HG02885 (cell line): ENCODE measurements at regions not wholly inside any gene's neighbourhood (a gene's known extent, or its start where the extent isn't known, plus 50 kb on each side); places are given as distances from the start of the nearest gene placed in this dataset.
"Not testable (repeated sequence)": the region's sequence is repeated elsewhere in the genome, so short reads cannot be mapped to it uniquely, and the experiment has no call there.

ENCODE experiments used
- ATAC-seq: cut with Tn5 transposase; IDR thresholded peaks from one replicate; pipeline ENCODE4 v1.9.1; 2021; ENCODE audit warnings: mild to moderate bottlenecking; ENCODE audit not compliant: unreplicated experiment, poor library complexity

DNA sequence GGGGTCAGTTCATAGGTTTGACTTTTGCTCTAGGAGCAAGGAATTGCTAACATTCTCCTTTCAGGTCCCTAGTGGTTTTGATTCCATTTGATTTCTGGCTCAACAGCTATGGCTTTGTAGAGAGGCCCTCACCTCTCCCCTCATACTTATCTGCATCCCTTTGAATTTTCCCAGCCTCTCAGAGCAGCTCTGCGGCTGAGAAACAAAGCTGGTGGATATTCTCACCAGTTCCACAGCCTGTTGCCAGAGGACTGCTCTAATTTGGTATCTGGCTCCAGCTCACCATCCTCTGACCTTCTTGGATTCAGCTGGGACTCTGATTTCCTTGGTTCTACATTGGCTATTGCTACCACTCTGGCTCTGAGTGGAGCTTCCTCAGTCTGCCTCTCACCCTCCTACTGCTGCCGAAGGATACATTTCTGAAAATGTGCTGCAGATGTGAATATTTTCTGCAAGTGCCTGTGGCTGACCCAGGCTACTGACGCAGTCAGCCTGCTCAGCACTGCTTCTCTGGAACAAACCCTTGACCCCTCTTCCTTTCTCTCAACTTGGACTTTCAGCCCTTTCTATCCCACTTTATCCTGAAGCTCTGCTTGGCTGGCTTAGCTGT lies 110.9 kb upstream of the ENPEP start:
- no peak for ATAC-seq

DNA sequence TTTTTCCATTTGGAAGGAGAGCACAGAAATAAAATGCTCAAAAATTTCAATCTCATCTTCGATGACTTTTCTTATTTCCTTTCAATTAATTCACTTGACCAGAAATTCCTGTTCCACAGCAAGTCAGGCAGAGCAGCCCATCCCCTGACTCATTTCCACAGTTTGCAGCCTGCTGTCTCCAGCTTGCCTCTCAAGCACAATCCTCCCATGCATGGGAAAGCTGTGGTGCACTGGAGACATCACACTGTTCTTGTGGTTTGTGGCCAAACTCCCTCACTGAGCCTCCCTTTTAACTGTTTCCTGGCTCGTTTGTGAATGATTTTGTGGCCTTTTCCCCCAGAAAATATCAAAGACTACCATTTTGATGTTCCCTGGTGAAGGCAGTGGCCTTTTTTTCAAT lies 114.0 kb upstream of the ENPEP start:
- no peak for ATAC-seq

DNA sequence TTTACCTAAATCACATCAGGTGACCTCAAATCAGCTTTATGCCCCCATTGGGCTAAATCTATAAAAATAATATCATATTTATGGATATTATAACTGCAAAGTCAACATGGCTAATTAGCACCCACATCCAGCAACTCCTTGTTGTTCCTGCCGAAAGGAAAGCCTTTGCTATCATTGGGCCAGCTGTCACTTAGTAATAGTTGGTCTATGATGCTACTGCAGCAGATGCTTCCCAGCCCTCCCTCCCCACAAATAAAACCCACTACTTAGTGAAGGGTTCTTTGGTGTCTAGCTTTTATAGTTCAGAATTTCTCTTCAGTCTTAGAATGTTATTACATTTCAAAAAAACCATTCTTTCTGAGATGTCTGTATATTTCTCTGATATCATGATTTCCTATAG lies 116.9 kb upstream of the ENPEP start:
- ATAC-seq: no peak

DNA sequence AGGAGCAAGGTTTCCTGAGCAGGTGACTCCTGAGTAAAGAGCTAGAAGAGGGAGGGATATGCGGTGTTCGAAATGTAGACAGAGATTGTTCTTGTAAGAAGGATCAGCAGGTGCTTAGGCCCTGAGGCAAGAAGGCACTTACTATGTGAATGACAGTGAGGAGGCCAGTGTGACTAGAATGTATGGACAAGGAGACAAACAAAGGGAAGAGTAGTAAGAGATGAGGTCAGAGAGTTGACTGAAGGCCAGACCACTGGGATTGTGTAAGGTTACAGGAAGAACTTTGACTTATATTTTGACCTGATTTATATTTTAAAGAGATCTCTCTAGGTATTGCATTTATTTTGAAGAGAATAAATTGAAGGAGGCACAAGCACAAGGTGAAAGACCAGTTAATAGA lies 118.4 kb upstream of the ENPEP start:
- ATAC-seq: no peak

DNA sequence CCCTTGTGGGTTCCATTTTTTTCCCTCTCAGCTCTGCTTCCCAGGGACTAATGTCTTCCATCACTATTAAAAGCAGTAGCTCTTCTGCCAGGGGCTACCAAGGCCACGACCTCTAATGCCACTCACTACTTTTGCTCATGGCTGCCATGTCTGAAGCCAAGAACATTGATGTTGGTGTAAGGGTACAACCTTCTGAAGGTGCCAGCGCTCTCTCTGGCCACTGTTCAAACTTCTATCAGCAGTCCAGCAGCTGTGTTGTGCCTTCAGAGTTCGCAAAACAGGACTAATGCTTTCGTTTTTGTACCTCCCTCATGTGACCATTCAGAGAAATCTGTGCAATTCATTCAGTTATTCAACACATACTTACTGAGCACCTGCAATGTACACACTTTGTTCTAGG lies 121.5 kb upstream of the ENPEP start:
- ATAC-seq: no peak

DNA sequence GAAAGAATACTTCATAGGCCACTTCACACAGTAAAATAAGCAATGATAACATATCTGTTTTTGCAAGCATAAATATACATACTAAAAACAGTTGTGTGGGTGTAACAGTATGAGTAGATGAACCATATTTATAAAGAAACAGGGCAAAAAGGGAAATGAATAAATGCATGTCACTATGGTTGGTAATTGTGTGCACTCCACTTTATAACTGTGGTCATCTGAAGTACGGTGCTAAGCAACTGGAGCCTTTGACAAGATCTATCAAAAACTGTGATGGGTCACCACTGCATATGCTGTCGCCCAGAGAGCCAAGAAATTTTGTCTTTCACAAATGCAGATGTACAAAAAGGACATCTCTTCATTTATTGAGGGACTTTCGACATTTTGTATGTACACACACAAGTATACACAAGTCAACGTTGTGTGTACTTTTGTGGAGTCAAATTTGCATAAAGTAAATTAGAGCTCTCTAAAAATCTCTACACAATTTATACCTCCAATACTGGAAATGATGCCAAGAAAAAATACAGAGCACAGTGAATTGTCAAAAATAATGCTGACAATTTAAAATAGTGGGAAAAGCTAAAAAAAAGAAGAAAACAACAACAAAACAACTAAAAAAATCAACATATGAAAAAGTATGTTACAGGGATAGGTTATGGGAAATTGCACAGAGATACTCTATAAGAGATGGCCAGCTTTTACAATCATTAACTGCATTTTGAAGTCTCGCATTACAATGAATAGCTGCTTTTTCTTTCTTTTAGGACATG lies 123.1 kb upstream of the ENPEP start:
- ATAC-seq: no peak

DNA sequence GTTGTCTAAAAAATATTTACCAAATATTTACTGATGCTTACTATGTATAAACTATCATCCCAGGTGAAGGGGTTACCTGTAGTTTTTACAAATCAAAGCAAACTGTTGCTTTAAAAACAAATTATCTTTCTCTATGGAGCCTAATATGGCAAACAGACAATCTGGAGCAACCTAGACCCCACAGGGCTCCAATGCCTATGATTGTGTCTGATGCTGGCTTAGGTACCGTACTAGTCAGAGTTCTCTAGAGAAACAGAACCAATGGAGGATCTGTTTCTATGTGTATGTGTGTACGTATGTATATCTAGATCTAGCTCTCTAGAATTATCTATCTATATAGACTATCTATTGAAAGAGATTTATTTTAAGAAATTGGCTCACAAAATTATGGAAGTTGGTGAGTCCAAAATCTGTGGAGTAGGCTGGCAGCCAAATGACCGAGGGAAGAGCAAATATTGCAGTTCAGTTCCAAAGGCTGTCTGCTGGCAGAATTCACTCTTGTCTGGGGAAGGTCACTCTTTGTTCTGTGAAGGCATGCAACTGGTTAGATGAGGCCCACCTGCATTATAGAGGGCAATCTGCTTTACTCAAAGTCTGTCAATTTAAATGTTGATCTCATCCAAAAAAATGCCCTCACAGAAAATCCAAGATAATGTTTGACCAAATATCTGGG lies 127.1 kb upstream of the ENPEP start:
- ATAC-seq: no peak

DNA sequence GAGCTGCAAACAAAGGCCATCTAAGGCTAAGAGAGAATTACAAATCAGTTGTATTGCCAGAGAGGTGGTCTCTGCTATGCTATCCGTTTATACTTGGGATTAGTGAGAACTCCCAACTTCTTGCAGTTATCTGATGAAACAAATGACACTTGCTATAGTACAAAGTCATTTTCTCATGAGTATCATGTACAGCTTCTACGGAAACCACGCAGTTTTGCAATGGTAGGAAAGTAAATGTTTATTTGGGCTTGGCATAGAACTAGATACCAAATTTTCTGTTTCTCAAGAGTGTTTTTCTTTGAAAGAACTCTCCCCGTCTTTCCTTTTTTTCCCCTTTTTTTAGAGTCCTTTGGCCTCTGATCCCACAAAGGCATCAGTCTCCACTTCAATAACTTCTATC lies 128.2 kb upstream of the ENPEP start:
- no peak for ATAC-seq

DNA sequence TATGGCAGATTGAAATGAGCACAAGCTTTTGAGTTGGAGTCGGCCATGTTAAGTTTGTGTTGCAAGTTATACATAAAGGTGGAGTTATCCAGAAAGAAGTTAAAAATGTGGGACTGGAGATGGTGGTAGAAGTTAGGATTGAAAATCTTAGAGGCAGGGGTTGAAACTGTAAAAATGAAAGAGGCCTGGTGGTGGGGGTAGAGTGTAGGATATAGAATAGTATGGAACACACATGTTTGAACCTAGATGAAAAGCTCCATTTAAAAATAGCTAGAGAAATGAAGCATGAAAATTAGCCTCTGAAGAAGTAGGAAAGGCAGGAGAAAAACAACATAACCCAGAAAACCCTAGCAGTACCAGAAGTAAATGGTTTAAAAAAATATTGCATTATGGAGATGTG lies 131.8 kb upstream of the ENPEP start:
- peak; percentile 43 for ATAC-seq

DNA sequence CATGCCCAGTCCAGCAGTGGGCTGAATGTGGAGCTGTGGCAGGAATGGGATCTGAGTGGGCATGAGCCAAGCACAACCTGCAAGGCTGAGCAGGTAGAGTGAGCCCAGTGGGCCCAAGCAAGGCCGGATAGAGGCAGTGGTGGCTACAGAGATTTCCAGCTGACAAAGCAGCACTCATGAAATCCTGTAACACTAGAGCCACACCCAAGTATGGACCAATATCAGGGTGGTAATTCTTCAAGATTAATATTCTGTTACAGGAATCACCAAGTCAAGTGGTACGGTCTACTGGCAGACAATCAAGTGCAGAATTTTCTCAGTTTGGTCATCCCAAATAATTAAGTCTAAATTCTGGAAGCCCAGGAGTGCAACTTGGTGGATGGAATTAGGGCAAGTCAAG lies 132.4 kb upstream of the ENPEP start:
- ATAC-seq: no peak

DNA sequence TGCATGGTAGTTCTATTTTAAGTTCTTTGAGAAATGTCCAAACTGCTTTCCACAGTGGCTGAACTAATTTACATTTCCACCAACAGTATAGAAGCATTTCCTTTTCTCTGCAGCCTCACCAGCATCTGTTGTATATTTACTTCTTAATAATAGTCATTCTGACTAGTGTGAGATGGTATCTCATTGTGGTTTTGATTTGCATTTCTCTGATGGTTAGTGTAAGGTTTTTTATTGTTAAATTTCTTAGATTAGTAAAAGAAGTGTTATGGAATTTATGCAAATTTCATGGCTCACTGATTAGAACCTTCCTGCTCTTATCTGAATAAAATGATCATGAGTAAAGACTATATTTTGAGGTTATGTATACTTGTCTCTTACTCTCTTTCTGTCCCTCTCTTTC lies 134.8 kb upstream of the ENPEP start:
- peak; percentile 59 for ATAC-seq

DNA sequence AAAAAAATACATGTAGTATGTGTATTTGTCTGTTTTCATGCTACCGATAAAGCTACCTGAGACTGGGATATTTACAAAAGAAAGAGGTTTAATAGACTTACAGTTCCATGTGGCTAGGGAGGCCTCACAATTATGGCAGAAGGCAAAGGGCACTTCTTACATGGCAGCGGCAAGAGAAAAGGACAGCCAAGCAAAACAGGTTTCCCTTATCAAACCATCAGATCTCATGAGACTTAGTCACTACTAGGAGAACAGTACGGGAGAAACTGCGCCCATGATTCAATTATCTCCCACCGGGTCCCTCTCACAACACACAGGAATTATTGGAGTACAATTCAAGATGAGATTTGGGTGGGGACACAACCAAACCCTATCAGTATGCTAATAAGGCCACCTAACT lies 137.0 kb upstream of the ELOVL6 start:
- ATAC-seq: no peak

DNA sequence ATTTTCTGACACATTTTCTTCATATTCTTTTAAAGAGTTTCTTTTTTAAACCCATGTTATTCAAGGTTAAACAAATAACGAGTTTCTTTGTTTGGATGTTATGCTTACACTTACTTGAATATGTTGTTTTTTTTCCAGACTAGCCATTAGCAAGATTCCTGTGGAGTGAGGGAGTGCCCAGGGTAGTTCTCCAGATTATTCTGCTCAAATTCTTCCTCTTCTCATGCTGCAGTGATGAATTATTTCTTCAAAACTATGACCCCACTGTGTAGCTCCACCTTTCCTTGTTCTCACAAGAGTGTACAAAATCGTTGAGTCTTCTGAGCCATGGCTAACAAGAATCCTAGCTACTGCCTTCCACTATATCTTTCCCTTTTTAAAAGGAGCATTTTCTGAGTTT lies 134.1 kb upstream of the ELOVL6 start:
- no peak for ATAC-seq

DNA sequence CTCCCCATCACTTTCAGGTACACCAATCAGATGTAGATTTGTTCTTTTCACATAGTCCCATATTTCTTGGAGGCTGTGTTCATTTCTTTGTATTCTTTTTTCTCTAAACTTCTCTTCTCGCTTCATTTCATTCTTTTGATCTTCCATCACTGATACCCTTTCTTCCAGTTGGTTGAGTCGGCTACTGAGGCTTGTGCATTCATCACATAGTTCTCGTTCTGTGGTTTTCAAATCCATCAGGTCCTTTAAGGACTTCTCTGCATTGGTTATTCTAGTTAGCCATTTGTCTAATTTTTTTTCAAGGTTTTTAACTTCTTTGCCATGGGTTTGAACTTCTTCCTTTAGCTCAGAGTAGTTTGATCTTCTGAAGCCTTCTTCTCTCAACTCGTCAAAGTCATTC lies 128.0 kb upstream of the ELOVL6 start:
- ATAC-seq: not testable (repeated sequence)

DNA sequence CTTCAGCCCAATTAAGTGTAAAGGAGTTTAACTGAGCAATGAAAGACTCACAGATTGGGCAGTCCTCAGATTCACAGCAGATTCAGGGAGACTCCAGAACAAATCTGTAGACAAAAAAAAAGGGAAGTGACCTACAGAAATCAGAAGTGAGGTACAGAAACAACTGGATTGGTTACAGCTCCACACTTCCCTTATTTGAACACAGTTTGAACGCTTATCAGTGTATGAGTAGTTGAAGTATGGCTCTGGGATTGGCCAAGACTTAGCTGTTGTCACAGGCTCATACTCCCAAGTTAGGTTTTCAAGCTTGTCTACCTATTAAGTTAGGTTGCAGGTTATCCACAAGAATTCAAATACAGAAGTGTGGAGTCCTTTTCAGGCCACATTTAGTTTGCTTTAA lies 112.4 kb upstream of the ELOVL6 start:
- ATAC-seq: peak; percentile 76

DNA sequence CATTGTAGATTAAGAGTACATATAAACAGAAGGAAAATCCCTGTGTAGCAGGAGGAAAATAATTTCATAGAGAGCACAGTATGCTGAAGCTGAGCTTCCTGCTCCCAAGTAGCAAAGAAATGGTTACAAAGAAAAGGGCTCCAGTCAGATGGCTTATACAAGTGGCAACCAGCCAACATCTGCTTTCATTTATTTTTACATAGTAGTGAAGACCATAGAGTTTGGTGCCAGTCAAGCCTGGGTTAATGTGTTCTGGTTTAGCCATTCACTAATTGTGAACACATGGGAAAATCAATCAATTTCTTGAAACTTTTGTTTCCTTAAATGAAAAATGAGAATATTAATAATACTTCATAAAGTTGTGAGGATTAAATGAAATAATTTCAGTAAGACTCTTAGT lies 111.3 kb upstream of the ELOVL6 start:
- ATAC-seq: no peak

DNA sequence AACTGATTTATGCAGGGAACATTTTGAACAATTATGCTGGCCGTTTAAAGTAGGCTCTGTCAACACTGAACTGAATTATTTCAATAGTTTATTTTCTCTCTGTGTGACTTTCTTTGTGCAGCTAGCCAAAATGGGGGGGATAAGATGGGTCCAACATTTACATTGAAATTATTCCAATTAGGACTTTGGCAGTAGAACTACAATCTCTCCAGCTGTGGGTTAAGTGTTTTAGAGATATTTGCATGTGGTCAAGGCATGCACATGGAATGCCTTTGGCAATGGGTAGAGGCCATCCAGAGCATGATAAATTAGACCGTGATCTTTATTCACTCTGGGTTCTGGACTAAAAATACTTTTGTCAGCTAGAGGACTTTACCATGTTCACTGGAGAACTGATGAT lies 107.9 kb upstream of the ELOVL6 start:
- no peak for ATAC-seq

DNA sequence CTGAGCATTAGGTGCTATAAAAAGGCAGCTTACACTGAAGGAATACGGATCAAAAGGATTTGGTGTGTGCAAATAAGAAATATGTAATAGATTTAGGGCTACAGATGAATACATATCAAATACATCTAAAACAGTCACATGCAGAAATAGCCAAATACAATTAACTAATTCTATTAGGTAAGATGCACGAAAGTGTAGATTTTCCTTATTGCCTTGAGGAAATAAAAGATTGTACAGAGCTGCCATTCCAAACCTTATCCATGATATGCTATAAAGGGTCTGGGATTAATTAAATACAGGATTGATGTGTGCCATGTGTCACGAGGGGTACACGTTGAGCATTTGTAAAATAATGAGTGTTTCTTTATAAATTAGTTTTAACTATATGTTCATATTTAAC lies 107.0 kb upstream of the ELOVL6 start:
- ATAC-seq: no peak

DNA sequence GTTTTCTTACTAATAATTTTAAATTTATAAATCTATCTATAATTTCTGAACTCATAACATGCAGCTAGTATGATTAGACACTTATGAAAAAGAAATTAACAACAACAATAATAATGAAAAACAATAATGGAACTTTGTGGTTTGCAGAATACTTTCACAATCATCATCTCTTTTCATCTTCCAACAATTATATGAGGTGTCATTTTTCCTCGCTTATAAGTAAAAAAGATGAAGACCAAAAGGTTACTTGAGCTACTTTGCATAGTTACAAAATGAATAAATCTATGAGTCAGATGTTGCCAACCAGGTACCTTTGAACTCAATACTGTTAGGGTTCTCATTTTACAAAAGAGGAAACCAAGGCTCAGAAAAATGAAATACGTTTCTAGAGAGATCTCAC lies 98.5 kb upstream of the ELOVL6 start:
- ATAC-seq: peak; percentile 91

DNA sequence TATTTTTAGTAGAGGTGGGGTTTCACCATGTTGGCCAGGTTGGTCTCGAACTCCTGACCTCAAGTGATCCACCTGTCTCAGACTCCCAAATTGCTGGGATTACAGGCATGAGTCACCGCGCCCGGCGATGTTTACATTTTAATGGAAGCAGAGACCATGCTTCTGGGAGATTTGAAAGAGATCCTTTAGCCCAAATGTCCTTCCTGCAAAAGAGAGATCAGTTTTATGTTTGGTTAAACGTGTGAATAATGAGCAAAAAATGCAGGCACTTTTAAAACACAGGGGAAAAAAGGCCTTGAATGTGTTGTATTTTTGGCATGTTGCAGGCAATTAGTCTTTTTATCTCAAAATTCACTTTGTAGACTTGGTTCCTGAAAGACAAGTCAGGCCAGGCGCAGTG lies 95.8 kb upstream of the ELOVL6 start:
- ATAC-seq: no peak

DNA sequence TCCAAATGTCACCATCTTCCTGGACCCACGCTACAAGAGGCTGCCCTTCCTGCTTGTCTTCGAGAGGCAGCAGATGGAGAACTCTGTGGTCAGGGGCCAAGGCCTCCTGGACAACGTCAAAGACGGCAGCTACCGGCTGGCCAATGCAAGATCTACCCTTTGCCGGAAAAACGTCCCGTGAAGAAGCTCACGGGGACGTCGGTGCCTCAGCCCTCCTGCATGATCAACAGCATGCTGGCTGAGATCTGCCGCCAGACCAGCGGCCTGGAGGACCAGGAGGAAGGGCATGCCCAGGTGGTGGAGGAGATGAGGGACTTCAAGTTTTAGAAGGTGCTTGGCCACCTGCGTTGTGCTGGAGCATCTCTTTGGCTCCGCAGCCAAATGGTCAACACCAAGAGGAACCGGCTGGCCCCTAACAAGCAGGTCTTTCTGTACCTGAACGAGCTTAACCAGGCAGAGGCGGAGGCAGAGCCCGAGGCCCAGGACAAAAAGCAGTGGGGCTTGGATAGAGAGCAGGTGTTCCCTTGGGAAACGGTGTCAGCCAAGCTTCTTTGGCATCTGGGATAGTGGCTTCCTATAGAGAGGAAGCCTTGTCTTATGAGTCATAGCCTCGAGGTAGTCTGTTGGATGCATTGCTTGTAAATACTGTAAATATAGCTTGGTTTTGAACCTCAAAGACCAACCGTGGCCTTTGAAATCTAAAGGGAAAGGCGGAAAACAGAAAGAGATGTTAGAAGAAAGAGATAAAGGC lies 94.8 kb upstream of the ELOVL6 start:
- no peak for ATAC-seq
